B cell (primary cell): ENCODE measurements at regions not wholly inside any gene's neighbourhood (a gene's known extent, or its start where the extent isn't known, plus 50 kb on each side); places are given as distances from the start of the nearest gene placed in this dataset.

Source experiments
- ATAC-seq: fragments of 200-7000 bp; cut with Tn5 transposase; one replicate; pipeline ENCODE4 v1.10.0; 2021; ENCODE audit warnings: low read depth, mild to moderate bottlenecking, moderate number of reproducible peaks, moderate library complexity
- CTCF ChIA-PET: fragments of 350-600 bp; sonication (Branson Sonifier 250); formaldehyde crosslinking; loops from one replicate; lab custom pipeline; 2021; ENCODE audit warnings: antibody characterized with exemption, inconsistent platforms; lab: Charles Lee
- POLR2A ChIA-PET: fragments of 350-600 bp; sonication (Branson Sonifier 250); formaldehyde crosslinking; loops from one replicate; lab custom pipeline; 2021; ENCODE audit warnings: antibody characterized with exemption; lab: Charles Lee
- DNase-seq: peaks from one replicate; pipeline ENCODE4 v3.0.0; 2013
- H2AFZ ChIP-seq: 2 replicates; pipeline ENCODE4 v1.6.1; 2012; ENCODE audit warnings: mild to moderate bottlenecking, low read depth, low read length; ENCODE audit not compliant: insufficient read depth, poor library complexity, severe bottlenecking
- H3K27ac ChIP-seq, 2 donors: 1 replicate in 1 of 2; 2 replicates in 1 of 2; pipeline ENCODE4 v1.5.1; 2012 to 2013; ENCODE audit warnings: low read length in 2 of 2, mild to moderate bottlenecking in 2 of 2, moderate library complexity in 1 of 2
- H3K27me3 ChIP-seq, 4 experiments: fragments of 200-600 bp in 1 of 4; sonication (generic) in 1 of 4; replicated peaks in 1 of 4; 1 replicate in 2 of 4; 2 replicates in 2 of 4; pipeline versions ENCODE4 v1.6.1 to v1.7.0; 2013 to 2016; ENCODE audit warnings: low read length in 3 of 4, mild to moderate bottlenecking in 2 of 4, mixed read lengths in 1 of 4, moderate library complexity in 1 of 4; ENCODE audit not compliant: insufficient read depth in 4 of 4, control insufficient read depth in 3 of 4; ENCODE audit errors: control extremely low read depth in 1 of 4
- H3K36me3 ChIP-seq, 2 experiments: replicated peaks in 1 of 2; 1 replicate in 1 of 2; 2 replicates in 1 of 2; pipeline versions ENCODE4 v1.6.1 to v1.7.1; 2013; ENCODE audit warnings: low read length in 1 of 2; ENCODE audit not compliant: insufficient read depth in 2 of 2, control insufficient read depth in 1 of 2; ENCODE audit errors: control extremely low read depth in 1 of 2, extremely low read depth in 1 of 2
- H3K4me1 ChIP-seq, 2 donors: fragments of 200-600 bp in 1 of 2; sonication (generic) in 1 of 2; 1 replicate in 1 of 2; 2 replicates in 1 of 2; pipeline versions ENCODE4 v1.5.1 to v1.6.1; 2013 to 2017; ENCODE audit warnings: low read length in 2 of 2; ENCODE audit not compliant: control insufficient read depth in 2 of 2, insufficient read depth in 2 of 2
- H3K4me2 ChIP-seq: replicated peaks from 2 replicates; pipeline ENCODE3; 2012; ENCODE audit warnings: mild to moderate bottlenecking, low read depth, low read length; ENCODE audit not compliant: poor library complexity, severe bottlenecking
- H3K4me3 ChIP-seq, 5 experiments: fragments of 200-600 bp in 1 of 5; sonication (generic) in 1 of 5; 1 replicate in 3 of 5; 2 replicates in 2 of 5; pipeline versions ENCODE4 v1.5.1 to v1.7.0; 2011 to 2016; ENCODE audit warnings: low read length in 4 of 5, mild to moderate bottlenecking in 4 of 5, low read depth in 2 of 5, control low read depth in 1 of 5, moderate library complexity in 1 of 5; ENCODE audit not compliant: insufficient read depth in 1 of 5; ENCODE audit errors: control extremely low read depth in 1 of 5, extremely low read depth in 1 of 5
- H3K79me2 ChIP-seq: fragments of 200-600 bp; sonication (generic); one replicate; pipeline ENCODE4 v1.6.0; 2016; ENCODE audit warnings: low read length; ENCODE audit not compliant: control insufficient read depth, insufficient read depth
- H3K9ac ChIP-seq: fragments of 200-600 bp; sonication (generic); 2 replicates; pipeline ENCODE4 v1.6.1; 2017; ENCODE audit warnings: mild to moderate bottlenecking, low read length, moderate library complexity
- H3K9me3 ChIP-seq, 3 donors: one replicate each; pipeline versions ENCODE4 v1.6.1 to v1.7.1; 2013; ENCODE audit warnings: low read length in 2 of 3; ENCODE audit not compliant: control insufficient read depth in 2 of 3, insufficient read depth in 1 of 3; ENCODE audit errors: control extremely low read depth in 1 of 3
- H4K20me1 ChIP-seq: 2 replicates; pipeline ENCODE4 v1.6.0; 2012; ENCODE audit warnings: mild to moderate bottlenecking, low read length; ENCODE audit not compliant: insufficient read depth, control insufficient read depth, poor library complexity, severe bottlenecking
- H3K27ac Mint-ChIP-seq: one replicate; pipeline ENCODE4 v1.8.0; 2021; ENCODE audit warnings: mixed read lengths
- H3K27me3 Mint-ChIP-seq: one replicate; pipeline ENCODE4 v1.8.0; 2021; ENCODE audit warnings: mixed read lengths
- H3K4me1 Mint-ChIP-seq: one replicate; pipeline ENCODE4 v1.8.0; 2021; ENCODE audit warnings: mixed read lengths
- H3K4me3 Mint-ChIP-seq: one replicate; pipeline ENCODE4 v1.8.0; 2021; ENCODE audit warnings: mixed read lengths
- H3K9me3 Mint-ChIP-seq: one replicate; pipeline ENCODE4 v1.8.0; 2022; ENCODE audit warnings: mixed read lengths; ENCODE audit not compliant: insufficient read depth
- CTCF ChIP-seq: fragments of 200-600 bp; IDR thresholded peaks from one replicate; pipeline ENCODE4 v1.8.0; 2022; ENCODE audit warnings: antibody characterized with exemption, mild to moderate bottlenecking
- EZH2 ChIP-seq: IDR thresholded peaks from 2 replicates; pipeline ENCODE4 v1.6.1; 2012; ENCODE audit warnings: borderline replicate concordance, low read depth, mild to moderate bottlenecking, moderate library complexity, low read length; ENCODE audit not compliant: insufficient read depth, poor library complexity, severe bottlenecking
- WGBS: methylation state at CpG from one replicate; pipeline ENCODE4 v1.1.5; 2013; ENCODE audit warnings: missing lambda C conversion rate; ENCODE audit not compliant: insufficient coverage; 5-methylcytosine and 5-hydroxymethylcytosine counted together
- intact Hi-C: fragments of 100-400 bp; cut with micrococcal nuclease; formaldehyde crosslinking; loops from one replicate; pipeline ENCODE4 v1.10.0; 2022

- Histone ChIP-seq H2AFZ (no peak overlapping the region), H3K27ac (no peak overlapping the region), H3K9me3 (peaks cover 0 to 22% (median 0%) of the 10 kb centered on the region in 3 donors), H3K9ac (no peak overlapping the region), H3K79me2 (no peaks in the 10 kb centered on the region), H3K27me3 (no peaks in the 10 kb centered on the region), H3K4me3 (no peak overlapping the region), H3K36me3 (no peaks in the 10 kb centered on the region), H4K20me1 (no peaks in the 10 kb centered on the region), H3K4me2 (no peak overlapping the region), H3K4me1 (no peaks in the 10 kb centered on the region)
- Mint-ChIP-seq H3K4me1 (no peaks in the 10 kb centered on the region), H3K4me3 (no peak overlapping the region), H3K9me3 (no peaks in the 10 kb centered on the region), H3K27ac (no peak overlapping the region), H3K27me3 (no peaks in the 10 kb centered on the region)
- ChIA-PET POLR2A (no interaction called here), CTCF (no interaction called here)
- intact Hi-C loops = no loop called here
- TF ChIP-seq CTCF (no peak), EZH2 (no peak)
- ATAC-seq (no peak), DNase-seq (no peak)
- WGBS = 88% methylated on average over 32 of the region's 32 CpGs
These were observed 236.2 kb downstream of the IRX2 start for GRCh38 chr5:2515180-2515764.

DNA sequence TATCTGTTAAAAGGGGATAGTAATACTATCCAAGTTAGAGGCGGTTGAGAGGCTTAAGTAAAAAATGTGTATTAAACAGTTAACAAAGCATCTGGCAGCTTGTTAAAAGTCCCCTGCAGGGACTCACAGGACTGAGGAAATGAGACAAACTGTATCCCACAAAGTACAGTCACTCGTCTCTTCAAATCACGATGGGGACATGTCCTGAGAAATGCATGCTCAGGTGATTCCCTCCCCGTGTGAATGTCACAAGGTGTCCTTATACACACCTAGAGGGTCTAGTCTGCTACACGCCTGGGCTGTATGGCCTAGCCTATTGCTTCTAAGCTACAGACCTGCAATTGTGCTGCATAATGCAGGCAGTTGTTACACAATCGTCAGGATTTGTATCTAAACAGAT lies 237.0 kb downstream of the IRX2 start:
- H3K79me2 ChIP-seq = no peaks in the 10 kb centered on the region
- WGBS = 85% methylated on average over 5 of the region's 6 CpGs
- Mint-ChIP-seq H3K27me3 (no peaks in the 10 kb centered on the region), H3K4me3 (no peak overlapping the region), H3K4me1 (no peaks in the 10 kb centered on the region), H3K9me3 (no peaks in the 10 kb centered on the region), H3K27ac (no peak overlapping the region)
- DNase-seq (no peak), ATAC-seq (no peak)
- no peaks in the 10 kb centered on the region for H3K4me1 ChIP-seq
- ChIA-PET CTCF (no interaction called here), POLR2A (no interaction called here)
- H3K27me3 ChIP-seq = no peaks in the 10 kb centered on the region
- no peaks in the 10 kb centered on the region for H4K20me1 ChIP-seq
- H3K36me3 ChIP-seq = no peaks in the 10 kb centered on the region
- no peak overlapping the region for H3K4me2 ChIP-seq
- H3K9ac ChIP-seq = no peak overlapping the region
- peaks cover 0 to 25% (median 0%) of the 10 kb centered on the region in 3 donors for H3K9me3 ChIP-seq
- H3K4me3 ChIP-seq = no peak overlapping the region
- no peak overlapping the region for H2AFZ ChIP-seq
- no peak overlapping the region for H3K27ac ChIP-seq
- no peak for TF ChIP-seq EZH2
- TF ChIP-seq CTCF = no peak
- intact Hi-C loops = no loop called here
